ENCODE measurements at regions not wholly inside any gene's neighbourhood (a gene's known extent, or its start where the extent isn't known, plus 50 kb on each side); places are given as distances from the start of the nearest gene placed in this dataset.

GRCh38 chr1:147833231-147833860 lies 69.2 kb upstream of the GJA8 start:
- ATAC-seq (peak; percentile 12), DNase-seq (ENCODE audit: low spot score) (no peak)
- H3K27ac Mint-ChIP-seq: peak overlapping the region; percentile 85
- H3K4me1 Mint-ChIP-seq: peaks cover 58% of the 10 kb centered on the region
- Histone ChIP-seq H3K4me1 (ENCODE audit: insufficient read depth) (peaks cover 52% of the 10 kb centered on the region), H3K27ac (ENCODE audit: low read depth) (peak overlapping the region; percentile 84), H3K4me3 (no peak overlapping the region), H3K27me3 (ENCODE audit: insufficient read depth) (no peaks in the 10 kb centered on the region), H3K79me2 (replicated peaks; ENCODE audit: insufficient read depth) (no peaks in the 10 kb centered on the region), H3K9me2 (ENCODE audit: insufficient read depth) (0 out of 2 replicates have a peak, but pooled peaks cover 10% of the 10 kb centered on the region), H4K20me1 (replicated peaks; ENCODE audit: insufficient read depth) (no peaks in the 10 kb centered on the region), H3F3A (replicated peaks; ENCODE audit: low read depth) (0 out of 2 replicates have a peak, but pooled peaks cover 5% of the 10 kb centered on the region), H3K4me2 (peak overlapping the region; percentile 60), H2AFZ (no peak overlapping the region), H3K36me3 (ENCODE audit: insufficient read depth) (no peaks in the 10 kb centered on the region)
- H3K36me3 Mint-ChIP-seq (ENCODE audit: low read depth): no peaks in the 10 kb centered on the region; the same call in 2 of the 3 replicates
- peaks cover 17% of the 10 kb centered on the region for H3K27me3 Mint-ChIP-seq (ENCODE audit: insufficient read depth, low read depth, poor library complexity)
- TF ChIP-seq EZH2phosphoT487 (IDR thresholded peaks at IDR 0.05; ENCODE audit: unreplicated experiment): no peak
- no peak for TF ChIP-seq CTCF (conservative IDR thresholded peaks at IDR 0.05; ENCODE audit: low read depth in 2 of 2)
- no peak for TF ChIP-seq JUNB (IDR thresholded peaks at IDR 0.05; ENCODE audit: unreplicated experiment)
- TF ChIP-seq ZNF462 (CRISPR knock-in tag; IDR thresholded peaks at IDR 0.05): no peak
- TF ChIP-seq ETS1 (IDR thresholded peaks at IDR 0.05): no peak
- TF ChIP-seq NANOG (IDR thresholded peaks at IDR 0.05; ENCODE audit: borderline replicate concordance): no peak
- TF ChIP-seq STAT1 (IDR thresholded peaks at IDR 0.05; ENCODE audit: unreplicated experiment): no peak
- peak overlapping the region; percentile 15; the same call in 1 of the 3 replicates for H3K4me3 Mint-ChIP-seq
- H3K9me3 Mint-ChIP-seq: no peaks in the 10 kb centered on the region; the same call in 1 of the 3 replicates

Data from GM23338 (cell line).